ENCODE measurements at regions not wholly inside any gene's neighbourhood (a gene's known extent, or its start where the extent isn't known, plus 50 kb on each side); places are given as distances from the start of the nearest gene placed in this dataset.
A peak's percentile ranks its signal among the peaks of the same experiment; 100 is the strongest.
"Not testable (repeated sequence)": the region's sequence is repeated elsewhere in the genome, so short reads cannot be mapped to it uniquely, and the experiment has no call there.

GRCh38 chr1:111063595-111063994 is 76.3 kb downstream of the DRAM2 start:
- DNase-seq: no peak

- no peak for DNase-seq
Measured at GRCh38 chr1:111062624-111063023, 77.3 kb downstream of the DRAM2 start.

- DNase-seq: no peak
Measured at GRCh38 chr1:111062081-111062480, 77.8 kb downstream of the DRAM2 start.

- DNase-seq: no peak
Measured at GRCh38 chr1:111054656-111055055, 85.2 kb downstream of the DRAM2 start.

GRCh38 chr1:111052246-111052645 is 87.6 kb downstream of the DRAM2 start:
- no peak for DNase-seq

GRCh38 chr1:111048253-111048652 is 84.5 kb upstream of the LRIF1 start:
- not testable (repeated sequence) for DNase-seq

- DNase-seq: no peak
Measured at GRCh38 chr1:111045033-111045722, 81.5 kb upstream of the LRIF1 start.

GRCh38 chr1:111032295-111032897 is 68.7 kb upstream of the LRIF1 start:
- peak; percentile 21 to 69 for DNase-seq

GRCh38 chr1:111030590-111030989 is 66.9 kb upstream of the LRIF1 start:
- DNase-seq: peak; percentile 54 to 76

- no peak for DNase-seq
Measured at GRCh38 chr1:111025109-111025508, 61.4 kb upstream of the LRIF1 start.

GRCh38 chr1:111015222-111015621 is 51.5 kb upstream of the LRIF1 start:
- DNase-seq: no peak

Data from CD4-positive, alpha-beta T cell treated with Interferon alpha-2 for 1 hour (primary cell).